Chondrocyte (in vitro differentiated cells): ENCODE measurements at regions not wholly inside any gene's neighbourhood (a gene's known extent, or its start where the extent isn't known, plus 50 kb on each side); places are given as distances from the start of the nearest gene placed in this dataset.

Experiments used
- DNase-seq: peaks from one replicate; pipeline ENCODE4 v3.0.0; 2021; ENCODE audit warnings: mixed read lengths, low spot score
- H3K27ac Mint-ChIP-seq: one replicate; pipeline ENCODE4 v1.8.0; 2021; ENCODE audit warnings: mild to moderate bottlenecking, moderate library complexity, mixed read lengths; ENCODE audit not compliant: unreplicated experiment
- H3K27me3 Mint-ChIP-seq: 2 replicates; pipeline ENCODE4 v1.8.0; 2021; ENCODE audit warnings: low read depth, mixed read lengths
- H3K36me3 Mint-ChIP-seq: 2 replicates; pipeline ENCODE4 v1.8.0; 2021; ENCODE audit warnings: low read depth, mixed read lengths
- H3K4me1 Mint-ChIP-seq: 2 replicates; pipeline ENCODE4 v1.8.0; 2021; ENCODE audit warnings: low read depth, mild to moderate bottlenecking, mixed read lengths
- H3K4me3 Mint-ChIP-seq: one replicate; pipeline ENCODE4 v1.8.0; 2021; ENCODE audit warnings: mild to moderate bottlenecking, moderate library complexity, mixed read lengths; ENCODE audit not compliant: unreplicated experiment
- H3K9me3 Mint-ChIP-seq: 2 replicates; pipeline ENCODE4 v1.8.0; 2021; ENCODE audit warnings: low read depth, mixed read lengths
- TF ChIP-seq, protein P1 (sequence below): fragments of 200-600 bp; sonication (generic); IDR thresholded peaks from 2 replicates; pipeline ENCODE4 v1.5.0; 2021; ENCODE audit warnings: antibody characterized with exemption, mild to moderate bottlenecking, moderate library complexity

DNA sequence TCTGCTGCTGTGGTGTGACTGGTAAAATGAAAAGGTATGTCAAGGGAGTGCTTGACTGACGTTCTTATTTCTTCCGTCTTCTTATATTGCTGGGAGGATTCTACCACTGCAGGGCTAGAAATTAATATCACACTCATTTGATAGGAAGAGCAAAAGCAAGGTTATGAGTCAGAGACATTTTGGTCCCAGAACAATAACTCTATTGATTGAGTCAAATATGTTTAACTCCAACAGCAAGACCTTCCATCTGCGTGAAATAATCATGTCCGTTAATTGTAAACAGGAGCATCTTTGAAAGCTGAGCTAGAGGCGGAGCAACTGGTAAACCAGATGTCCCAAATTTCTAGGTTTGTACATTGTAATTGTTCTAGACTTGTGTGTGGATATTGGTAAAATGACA lies 1293.6 kb downstream of the AACS start:
- H3K27me3 Mint-ChIP-seq = no peaks in the 10 kb centered on the region
- peaks cover 66% of the 10 kb centered on the region for H3K9me3 Mint-ChIP-seq
- H3K4me1 Mint-ChIP-seq = no peaks in the 10 kb centered on the region
- H3K36me3 Mint-ChIP-seq = no peaks in the 10 kb centered on the region
- no peak overlapping the region for H3K4me3 Mint-ChIP-seq
- no peak for DNase-seq
- TF ChIP-seq, protein P1, sequence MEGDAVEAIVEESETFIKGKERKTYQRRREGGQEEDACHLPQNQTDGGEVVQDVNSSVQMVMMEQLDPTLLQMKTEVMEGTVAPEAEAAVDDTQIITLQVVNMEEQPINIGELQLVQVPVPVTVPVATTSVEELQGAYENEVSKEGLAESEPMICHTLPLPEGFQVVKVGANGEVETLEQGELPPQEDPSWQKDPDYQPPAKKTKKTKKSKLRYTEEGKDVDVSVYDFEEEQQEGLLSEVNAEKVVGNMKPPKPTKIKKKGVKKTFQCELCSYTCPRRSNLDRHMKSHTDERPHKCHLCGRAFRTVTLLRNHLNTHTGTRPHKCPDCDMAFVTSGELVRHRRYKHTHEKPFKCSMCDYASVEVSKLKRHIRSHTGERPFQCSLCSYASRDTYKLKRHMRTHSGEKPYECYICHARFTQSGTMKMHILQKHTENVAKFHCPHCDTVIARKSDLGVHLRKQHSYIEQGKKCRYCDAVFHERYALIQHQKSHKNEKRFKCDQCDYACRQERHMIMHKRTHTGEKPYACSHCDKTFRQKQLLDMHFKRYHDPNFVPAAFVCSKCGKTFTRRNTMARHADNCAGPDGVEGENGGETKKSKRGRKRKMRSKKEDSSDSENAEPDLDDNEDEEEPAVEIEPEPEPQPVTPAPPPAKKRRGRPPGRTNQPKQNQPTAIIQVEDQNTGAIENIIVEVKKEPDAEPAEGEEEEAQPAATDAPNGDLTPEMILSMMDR = no peak
- no peak overlapping the region for H3K27ac Mint-ChIP-seq

- TF ChIP-seq, protein P1 = no peak
- no peaks in the 10 kb centered on the region for H3K27me3 Mint-ChIP-seq
- no peak overlapping the region for H3K27ac Mint-ChIP-seq
- DNase-seq = no peak
- peaks cover 65% of the 10 kb centered on the region for H3K9me3 Mint-ChIP-seq
- H3K36me3 Mint-ChIP-seq = no peaks in the 10 kb centered on the region
- H3K4me3 Mint-ChIP-seq = no peak overlapping the region
- no peaks in the 10 kb centered on the region for H3K4me1 Mint-ChIP-seq
Measured at GRCh38 chr12:126359216-126359615, 1294.0 kb downstream of the AACS start.

- H3K4me3 Mint-ChIP-seq = no peak overlapping the region
- H3K27ac Mint-ChIP-seq = no peak overlapping the region
- TF ChIP-seq, protein P1 = no peak
- no peak for DNase-seq
- H3K4me1 Mint-ChIP-seq = no peaks in the 10 kb centered on the region
- peaks cover 71% of the 10 kb centered on the region for H3K9me3 Mint-ChIP-seq
- H3K27me3 Mint-ChIP-seq = no peaks in the 10 kb centered on the region
- H3K36me3 Mint-ChIP-seq = no peaks in the 10 kb centered on the region
Measured at GRCh38 chr12:126361804-126362203, 1296.6 kb downstream of the AACS start.

GRCh38 chr12:126362493-126362892 lies 1297.3 kb downstream of the AACS start:
- TF ChIP-seq, protein P1 = no peak
- Mint-ChIP-seq H3K27ac (no peak overlapping the region), H3K9me3 (peaks cover 68% of the 10 kb centered on the region), H3K4me3 (no peak overlapping the region), H3K4me1 (no peaks in the 10 kb centered on the region), H3K36me3 (no peaks in the 10 kb centered on the region), H3K27me3 (no peaks in the 10 kb centered on the region)
- DNase-seq = no peak

DNA sequence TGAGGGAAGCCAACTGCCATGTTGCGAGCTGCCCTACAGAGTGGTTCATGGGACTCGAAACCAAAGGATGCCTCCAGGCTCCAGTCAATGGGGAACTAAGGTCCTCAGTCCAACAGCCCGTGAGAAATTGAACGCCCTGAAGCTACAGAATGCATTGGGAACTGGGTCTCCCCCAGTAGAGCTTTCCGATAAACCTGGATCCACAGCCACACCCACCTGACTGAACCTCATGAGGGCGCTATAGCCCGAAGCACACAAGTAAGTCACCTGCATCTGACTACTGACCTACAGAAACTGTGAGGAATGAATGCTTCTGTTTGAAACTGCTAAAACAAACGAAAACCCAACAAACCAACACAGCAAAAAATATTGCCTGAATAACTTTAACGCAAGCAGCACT lies 1297.7 kb downstream of the AACS start:
- Mint-ChIP-seq H3K27ac (no peak overlapping the region), H3K27me3 (no peaks in the 10 kb centered on the region), H3K4me3 (no peak overlapping the region), H3K9me3 (peaks cover 70% of the 10 kb centered on the region), H3K4me1 (no peaks in the 10 kb centered on the region), H3K36me3 (no peaks in the 10 kb centered on the region)
- TF ChIP-seq, protein P1 = no peak
- DNase-seq = no peak
